Suprapubic skin (tissue), 4 donors: ENCODE measurements at regions not wholly inside any gene's neighbourhood (a gene's known extent, or its start where the extent isn't known, plus 50 kb on each side); places are given as distances from the start of the nearest gene placed in this dataset.

Source experiments
- POLR2A ChIP-seq, 2 donors: fragments of 450-650 bp; IDR thresholded peaks; one replicate each; pipeline ENCODE4 v1.6.1; 2017; ENCODE audit warnings: antibody characterized with exemption in 2 of 2, mild to moderate bottlenecking in 2 of 2, moderate library complexity in 2 of 2
- POLR2AphosphoS5 ChIP-seq, 3 donors: sonication (generic); formaldehyde crosslinking; IDR thresholded peaks; one replicate each; pipeline ENCODE4 v1.6.1; 2017; ENCODE audit warnings: antibody characterized with exemption in 3 of 3
- TF ChIP-seq, protein P1 (sequence below), 2 donors: fragments of 200-600 bp in 1 of 2; fragments of 450-650 bp in 1 of 2; sonication (generic) in 1 of 2; IDR thresholded peaks; one replicate each; pipeline ENCODE4 v1.5.1; 2016 to 2019; ENCODE audit warnings: antibody characterized with exemption in 2 of 2, mild to moderate bottlenecking in 1 of 2, moderate library complexity in 1 of 2

DNA sequence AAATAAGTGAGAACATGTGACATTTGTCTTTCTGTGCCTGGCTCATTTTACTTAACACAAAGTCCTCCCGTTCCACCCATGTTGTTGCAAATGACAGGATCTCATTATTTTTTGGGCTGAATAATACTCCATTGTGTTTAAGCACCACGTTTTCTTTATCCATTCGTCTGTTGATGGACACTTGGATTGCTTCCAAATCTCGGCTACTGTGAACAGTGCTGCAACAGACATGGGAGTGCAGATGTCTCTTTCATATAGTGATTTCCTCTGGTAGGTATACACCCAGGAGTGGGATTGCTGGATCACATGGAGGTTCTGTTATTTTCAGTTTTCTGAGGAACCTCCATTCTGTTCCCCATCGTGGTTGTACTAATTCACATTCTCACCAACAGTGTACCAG lies 264.4 kb upstream of the GALNT17 start:
- TF ChIP-seq, protein P1, sequence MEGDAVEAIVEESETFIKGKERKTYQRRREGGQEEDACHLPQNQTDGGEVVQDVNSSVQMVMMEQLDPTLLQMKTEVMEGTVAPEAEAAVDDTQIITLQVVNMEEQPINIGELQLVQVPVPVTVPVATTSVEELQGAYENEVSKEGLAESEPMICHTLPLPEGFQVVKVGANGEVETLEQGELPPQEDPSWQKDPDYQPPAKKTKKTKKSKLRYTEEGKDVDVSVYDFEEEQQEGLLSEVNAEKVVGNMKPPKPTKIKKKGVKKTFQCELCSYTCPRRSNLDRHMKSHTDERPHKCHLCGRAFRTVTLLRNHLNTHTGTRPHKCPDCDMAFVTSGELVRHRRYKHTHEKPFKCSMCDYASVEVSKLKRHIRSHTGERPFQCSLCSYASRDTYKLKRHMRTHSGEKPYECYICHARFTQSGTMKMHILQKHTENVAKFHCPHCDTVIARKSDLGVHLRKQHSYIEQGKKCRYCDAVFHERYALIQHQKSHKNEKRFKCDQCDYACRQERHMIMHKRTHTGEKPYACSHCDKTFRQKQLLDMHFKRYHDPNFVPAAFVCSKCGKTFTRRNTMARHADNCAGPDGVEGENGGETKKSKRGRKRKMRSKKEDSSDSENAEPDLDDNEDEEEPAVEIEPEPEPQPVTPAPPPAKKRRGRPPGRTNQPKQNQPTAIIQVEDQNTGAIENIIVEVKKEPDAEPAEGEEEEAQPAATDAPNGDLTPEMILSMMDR (IDR thresholded peaks at IDR 0.05), result no peak
- TF ChIP-seq POLR2AphosphoS5 (IDR thresholded peaks at IDR 0.05) (no peak), POLR2A (IDR thresholded peaks at IDR 0.05) (no peak)
